ENCODE measurements at regions not wholly inside any gene's neighbourhood (a gene's known extent, or its start where the extent isn't known, plus 50 kb on each side); places are given as distances from the start of the nearest gene placed in this dataset.

GRCh38 chr14:53751650-53752049, 205.0 kb downstream of the BMP4 start:
- Mint-ChIP-seq H3K9me3 (peaks cover 19 to 20% of the 10 kb centered on the region in 2 experiments), H3K4me1 (peaks cover 0 to 4% of the 10 kb centered on the region in 2 experiments; a peak in 1 of 4 replicates), H3K27ac (no peak overlapping the region), H3K4me3 (no peak overlapping the region), H3K36me3 (ENCODE audit: insufficient read depth in 1 of 3, low read depth in 3 of 3) (peaks cover 11 to 19% (median 16%) of the 10 kb centered on the region in 3 experiments), H3K27me3 (ENCODE audit: low read depth) (no peaks in the 10 kb centered on the region)
- Histone ChIP-seq H3K23ac (ENCODE audit: insufficient read length, low read depth, low read length) (no peak overlapping the region), H3K18ac (ENCODE audit: insufficient read length, low read depth, low read length) (no peak overlapping the region), H3K27me3 (ENCODE audit: insufficient read depth, low read length) (no peaks in the 10 kb centered on the region), H3K14ac (ENCODE audit: insufficient read depth, low read length) (no peak overlapping the region), H4K20me1 (ENCODE audit: control insufficient read depth, insufficient read depth, insufficient read length) (no peaks in the 10 kb centered on the region), H3K27ac (ENCODE audit: insufficient read length, low read depth, low read length) (no peak overlapping the region), H2BK5ac (ENCODE audit: insufficient read length, low read length) (no peak overlapping the region), H3T11ph (ENCODE audit: low read length) (no peak overlapping the region), H4K8ac (replicated peaks; ENCODE audit: insufficient read length, low read depth, low read length) (no peak overlapping the region), H2BK12ac (ENCODE audit: insufficient read length, low read depth, low read length) (no peak overlapping the region), H4K5ac (ENCODE audit: insufficient read length, low read depth, low read length) (no peak overlapping the region), H3K79me2 (ENCODE audit: insufficient read depth, low read length) (no peaks in the 10 kb centered on the region), H3K56ac (ENCODE audit: insufficient read length, low read depth, low read length) (no peak overlapping the region), H3K4me2 (ENCODE audit: insufficient read depth, insufficient read length, low read length) (no peak overlapping the region), H2BK15ac (ENCODE audit: low read depth, low read length) (no peak overlapping the region), H3K23me2 (ENCODE audit: insufficient read length, low read depth, low read length, poor library complexity, severe bottlenecking) (no peaks in the 10 kb centered on the region), H2BK20ac (ENCODE audit: low read depth, low read length, poor library complexity, severe bottlenecking) (no peak overlapping the region), H2AFZ (ENCODE audit: low read length) (no peak overlapping the region), H4K91ac (ENCODE audit: insufficient read length, low read depth, low read length) (no peak overlapping the region), H3K9me3 (ENCODE audit: control insufficient read depth, low read depth, low read length) (no peaks in the 10 kb centered on the region), H3K79me1 (ENCODE audit: insufficient read depth, low read depth, low read length, poor library complexity, severe bottlenecking) (no peaks in the 10 kb centered on the region), H2AK5ac (ENCODE audit: insufficient read length, low read length) (no peak overlapping the region), H3K4ac (ENCODE audit: low read depth, low read length) (no peak overlapping the region), H2BK120ac (ENCODE audit: low read depth, low read length, poor library complexity, severe bottlenecking) (no peak overlapping the region), H3K9ac (ENCODE audit: extremely low read depth, insufficient read length, low read length) (no peak overlapping the region), H3K4me1 (ENCODE audit: insufficient read depth, low read length) (no peaks in the 10 kb centered on the region)
- no peak for TF ChIP-seq CTCF (conservative IDR thresholded peaks at IDR 0.05)
- WGBS (ENCODE audit: extremely low coverage, insufficient read length, low lambda C conversion rate), result no CpG with 5 or more reads among the region's 3 CpGs
- DNase-seq, result no peak
